ENCODE measurements at regions not wholly inside any gene's neighbourhood (a gene's known extent, or its start where the extent isn't known, plus 50 kb on each side); places are given as distances from the start of the nearest gene placed in this dataset.

DNA sequence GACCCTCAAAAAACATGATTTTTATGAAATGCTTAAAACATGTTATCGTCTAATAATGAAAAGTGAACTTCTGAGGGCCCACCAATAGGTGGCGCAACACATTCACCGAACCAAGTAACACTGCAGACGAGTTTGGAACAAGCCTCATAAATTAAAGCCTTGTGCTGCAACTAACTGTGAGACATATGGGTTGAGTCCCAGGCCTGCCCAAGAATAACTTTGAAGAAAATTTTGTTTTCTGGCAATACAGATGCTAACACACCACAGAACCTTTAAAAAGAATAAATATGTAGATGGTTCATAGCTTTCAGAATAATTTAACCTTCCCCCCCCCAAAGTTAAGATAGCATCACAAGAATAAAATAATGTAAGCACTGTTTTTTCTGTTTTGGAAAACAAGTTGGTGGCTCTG lies 285.9 kb downstream of the RNF144A start:
- Histone ChIP-seq H3K9me3 (ENCODE audit: control insufficient read depth in 2 of 2, low read length in 2 of 2) (no peaks in the 10 kb centered on the region), H3K4me1 (ENCODE audit: control insufficient read depth, insufficient read depth, low read length, poor library complexity, severe bottlenecking) (no peaks in the 10 kb centered on the region), H3K4me3 (ENCODE audit: low read depth, low read length) (no peak overlapping the region), H3K36me3 (ENCODE audit: control insufficient read depth, insufficient read depth, low read length) (no peaks in the 10 kb centered on the region), H3K27me3 (ENCODE audit: control insufficient read depth, insufficient read depth, low read length) (no peaks in the 10 kb centered on the region), H3K27ac (ENCODE audit: insufficient read depth, low read length, poor library complexity, severe bottlenecking) (no peak overlapping the region)
- Mint-ChIP-seq H3K36me3 (no peaks in the 10 kb centered on the region), H3K27ac (no peak overlapping the region), H3K4me1 (no peaks in the 10 kb centered on the region), H3K27me3 (no peaks in the 10 kb centered on the region), H3K4me3 (no peak overlapping the region), H3K9me3 (peaks cover 0 to 2% (median 0%) of the 10 kb centered on the region in 7 donors)
- DNase-seq (peak; percentile 4 to 57 (median 28)), ATAC-seq (ENCODE audit: low read depth in 2 of 2) (no peak)

DNA sequence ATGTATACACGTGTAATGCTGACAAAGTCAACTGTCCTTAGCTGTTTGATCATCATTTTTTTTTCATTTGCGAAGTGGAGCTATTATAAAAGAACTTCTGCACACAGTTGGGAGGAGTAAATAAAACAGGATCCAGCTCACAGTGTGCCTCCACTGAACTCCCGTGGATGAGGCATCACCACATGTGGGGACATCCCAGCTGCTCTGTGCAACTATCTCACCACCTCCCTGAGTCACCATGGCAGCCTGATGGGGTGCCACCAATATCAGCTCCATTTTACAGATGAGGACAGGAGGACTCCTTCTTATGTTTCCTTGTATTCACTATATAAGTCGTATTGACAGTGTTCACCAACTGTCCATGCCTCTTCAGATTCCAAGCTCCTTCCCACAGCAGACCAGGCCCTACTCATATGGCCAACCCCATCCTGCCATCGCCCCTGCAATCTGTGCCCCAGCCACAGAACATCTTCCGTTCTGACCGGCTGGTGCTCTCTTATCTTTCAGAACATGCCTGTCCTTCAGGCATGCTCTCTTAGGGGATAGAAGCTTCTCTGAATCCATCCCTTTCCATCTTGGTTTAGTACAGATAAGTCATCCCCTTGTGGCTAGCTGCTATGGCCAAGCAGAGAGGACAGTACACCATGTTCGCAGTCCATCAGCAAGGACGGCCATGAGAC lies 288.1 kb downstream of the RNF144A start:
- Mint-ChIP-seq H3K36me3 (no peaks in the 10 kb centered on the region), H3K4me1 (no peaks in the 10 kb centered on the region), H3K27ac (no peak overlapping the region), H3K4me3 (no peak overlapping the region), H3K9me3 (no peaks in the 10 kb centered on the region), H3K27me3 (no peaks in the 10 kb centered on the region)
- H3K27me3 ChIP-seq (ENCODE audit: control insufficient read depth, insufficient read depth, low read length): no peaks in the 10 kb centered on the region
- H3K27ac ChIP-seq (ENCODE audit: insufficient read depth, low read length, poor library complexity, severe bottlenecking): no peak overlapping the region
- H3K36me3 ChIP-seq (ENCODE audit: control insufficient read depth, insufficient read depth, low read length): no peaks in the 10 kb centered on the region
- ATAC-seq (ENCODE audit: low read depth in 2 of 2) (no peak), DNase-seq (no peak)
- no peak overlapping the region for H3K4me3 ChIP-seq (ENCODE audit: low read depth, low read length)
- no peaks in the 10 kb centered on the region for H3K4me1 ChIP-seq (ENCODE audit: control insufficient read depth, insufficient read depth, low read length, poor library complexity, severe bottlenecking)
- no peaks in the 10 kb centered on the region for H3K9me3 ChIP-seq (ENCODE audit: control insufficient read depth in 2 of 2, low read length in 2 of 2)

DNA sequence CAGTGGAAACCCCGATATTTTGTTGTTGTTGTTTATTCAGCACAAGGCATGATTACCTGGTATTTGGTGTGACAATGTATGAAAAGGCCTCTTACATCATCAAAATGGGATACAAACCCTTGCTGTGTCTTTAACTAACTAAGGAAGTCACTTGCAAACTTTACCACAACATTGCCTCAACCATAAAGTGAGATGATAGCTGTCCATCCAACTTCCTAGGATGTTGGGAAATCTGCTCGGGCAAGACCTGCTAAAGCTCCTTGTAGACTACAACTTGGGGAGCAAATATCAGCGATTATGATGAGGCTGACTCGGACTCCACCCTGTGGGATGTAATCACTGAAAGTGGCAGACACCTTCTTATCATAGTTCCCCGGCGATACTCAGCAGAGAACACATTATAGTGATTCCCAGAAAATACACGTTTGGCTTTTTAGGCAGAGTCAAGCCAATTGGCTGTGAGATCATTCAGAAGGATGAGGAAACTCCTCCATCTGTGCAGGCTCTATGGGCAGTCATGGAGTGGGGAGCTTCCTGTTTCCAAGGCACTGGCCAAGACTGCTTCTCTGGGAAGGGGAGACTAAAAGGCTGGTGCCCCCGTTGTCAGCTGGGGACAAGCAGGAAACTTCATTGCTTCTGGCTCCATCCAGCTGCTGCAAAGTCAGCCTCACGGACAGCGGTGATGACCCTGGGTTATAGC lies 289.0 kb downstream of the RNF144A start:
- Mint-ChIP-seq H3K27me3 (no peaks in the 10 kb centered on the region), H3K4me3 (no peak overlapping the region), H3K36me3 (no peaks in the 10 kb centered on the region), H3K27ac (no peak overlapping the region), H3K4me1 (no peaks in the 10 kb centered on the region), H3K9me3 (no peaks in the 10 kb centered on the region)
- Histone ChIP-seq H3K4me3 (ENCODE audit: low read depth, low read length) (no peak overlapping the region), H3K27ac (ENCODE audit: insufficient read depth, low read length, poor library complexity, severe bottlenecking) (no peak overlapping the region), H3K27me3 (ENCODE audit: control insufficient read depth, insufficient read depth, low read length) (no peaks in the 10 kb centered on the region), H3K9me3 (ENCODE audit: control insufficient read depth in 2 of 2, low read length in 2 of 2) (no peaks in the 10 kb centered on the region), H3K4me1 (ENCODE audit: control insufficient read depth, insufficient read depth, low read length, poor library complexity, severe bottlenecking) (no peaks in the 10 kb centered on the region), H3K36me3 (ENCODE audit: control insufficient read depth, insufficient read depth, low read length) (no peaks in the 10 kb centered on the region)
- ATAC-seq (ENCODE audit: low read depth in 2 of 2) (no peak), DNase-seq (no peak)

DNA sequence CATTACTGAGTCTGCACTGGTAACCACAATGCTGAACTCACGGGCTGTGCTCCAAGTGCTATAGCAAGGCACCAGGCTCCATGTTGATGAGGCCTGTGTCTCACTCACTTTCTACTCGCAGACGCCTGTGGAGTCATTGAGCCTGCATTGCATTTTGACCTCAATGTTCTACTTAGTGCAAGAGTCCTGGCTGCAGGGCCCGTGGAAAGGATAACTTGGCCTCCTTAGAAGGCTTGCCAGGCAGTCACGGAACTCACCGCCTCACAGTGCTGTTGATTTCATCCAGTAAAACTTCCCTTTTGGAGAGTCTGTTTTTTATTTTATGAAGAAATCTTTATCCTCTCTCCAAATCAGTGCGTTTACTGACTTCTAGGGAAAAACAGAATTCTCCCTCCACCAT lies 290.4 kb downstream of the RNF144A start:
- Histone ChIP-seq H3K36me3 (ENCODE audit: control insufficient read depth, insufficient read depth, low read length) (no peaks in the 10 kb centered on the region), H3K9me3 (ENCODE audit: control insufficient read depth in 2 of 2, low read length in 2 of 2) (no peaks in the 10 kb centered on the region), H3K4me1 (ENCODE audit: control insufficient read depth, insufficient read depth, low read length, poor library complexity, severe bottlenecking) (no peaks in the 10 kb centered on the region), H3K27ac (ENCODE audit: insufficient read depth, low read length, poor library complexity, severe bottlenecking) (no peak overlapping the region), H3K4me3 (ENCODE audit: low read depth, low read length) (no peak overlapping the region), H3K27me3 (ENCODE audit: control insufficient read depth, insufficient read depth, low read length) (no peaks in the 10 kb centered on the region)
- ATAC-seq (ENCODE audit: low read depth in 2 of 2): no peak
- DNase-seq: no peak
- H3K9me3 Mint-ChIP-seq: no peaks in the 10 kb centered on the region
- H3K27ac Mint-ChIP-seq: no peak overlapping the region
- no peaks in the 10 kb centered on the region for H3K27me3 Mint-ChIP-seq
- no peak overlapping the region for H3K4me3 Mint-ChIP-seq
- no peaks in the 10 kb centered on the region for H3K36me3 Mint-ChIP-seq
- H3K4me1 Mint-ChIP-seq: no peaks in the 10 kb centered on the region

DNA sequence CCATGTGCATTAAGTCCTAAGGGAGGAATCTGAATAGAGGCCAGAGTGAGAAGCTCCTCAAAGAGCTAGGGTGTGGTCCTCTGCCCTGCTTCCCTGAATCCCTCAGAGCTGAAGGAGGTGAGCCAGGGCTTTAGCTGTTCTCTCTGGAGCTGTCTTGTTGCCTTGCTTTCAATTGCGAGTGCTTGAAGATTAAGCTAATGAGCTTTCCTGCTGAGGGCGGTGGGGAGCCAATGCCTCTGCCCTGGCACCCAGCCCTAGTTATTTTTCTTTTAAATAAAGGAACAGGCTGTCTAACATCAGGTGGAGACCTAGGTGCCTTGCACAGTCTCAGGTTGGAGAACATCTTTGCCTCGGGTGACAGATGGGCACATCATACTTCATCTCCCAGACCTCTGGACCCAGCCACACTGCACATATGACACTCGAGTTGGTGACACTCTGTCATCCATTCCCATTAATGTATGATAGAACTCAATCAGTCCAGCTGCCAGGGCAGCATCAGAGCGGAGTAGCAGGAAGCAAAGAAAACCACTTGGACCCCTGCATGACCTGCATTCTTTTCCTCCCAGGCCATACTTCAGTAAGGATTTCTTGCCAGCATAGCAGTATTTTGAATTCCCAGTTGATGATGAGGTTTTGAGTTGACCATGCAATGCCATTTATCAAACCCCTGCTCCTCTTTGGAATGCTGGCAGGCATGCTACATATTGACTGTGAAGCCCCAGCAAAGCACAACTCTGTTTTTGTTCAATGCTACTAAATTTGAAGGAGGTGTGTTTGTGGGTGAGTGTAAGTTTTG lies 292.7 kb downstream of the RNF144A start:
- Mint-ChIP-seq H3K36me3 (no peaks in the 10 kb centered on the region), H3K27ac (no peak overlapping the region), H3K4me1 (no peaks in the 10 kb centered on the region), H3K4me3 (no peak overlapping the region), H3K27me3 (no peaks in the 10 kb centered on the region), H3K9me3 (no peaks in the 10 kb centered on the region)
- Histone ChIP-seq H3K27me3 (ENCODE audit: control insufficient read depth, insufficient read depth, low read length) (no peaks in the 10 kb centered on the region), H3K9me3 (ENCODE audit: control insufficient read depth in 2 of 2, low read length in 2 of 2) (no peaks in the 10 kb centered on the region), H3K36me3 (ENCODE audit: control insufficient read depth, insufficient read depth, low read length) (no peaks in the 10 kb centered on the region), H3K4me3 (ENCODE audit: low read depth, low read length) (no peak overlapping the region), H3K4me1 (ENCODE audit: control insufficient read depth, insufficient read depth, low read length, poor library complexity, severe bottlenecking) (no peaks in the 10 kb centered on the region), H3K27ac (ENCODE audit: insufficient read depth, low read length, poor library complexity, severe bottlenecking) (no peak overlapping the region)
- ATAC-seq (ENCODE audit: low read depth in 2 of 2) (no peak), DNase-seq (no peak)

DNA sequence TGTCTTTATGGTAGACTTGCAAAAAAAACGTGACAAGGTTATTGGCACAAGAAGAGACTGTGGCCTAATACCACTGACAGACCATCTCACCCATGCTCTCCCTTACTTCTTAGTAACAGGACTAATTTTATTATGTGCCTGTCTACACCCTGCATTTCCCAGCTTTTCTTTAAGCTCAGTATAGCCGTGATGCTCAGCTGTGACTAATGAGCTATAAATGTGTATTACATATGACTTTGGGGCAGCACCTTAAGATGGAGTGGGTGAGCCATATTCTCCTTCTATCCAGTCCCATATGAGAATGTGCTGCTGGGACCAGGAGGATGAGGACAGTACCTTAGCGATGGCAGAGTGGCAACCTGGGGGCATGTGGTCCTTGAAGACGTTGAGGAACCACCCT lies 293.5 kb downstream of the RNF144A start:
- ATAC-seq (ENCODE audit: low read depth in 2 of 2) (no peak), DNase-seq (no peak)
- Mint-ChIP-seq H3K4me3 (no peak overlapping the region), H3K36me3 (no peaks in the 10 kb centered on the region), H3K27me3 (no peaks in the 10 kb centered on the region), H3K4me1 (no peaks in the 10 kb centered on the region), H3K27ac (no peak overlapping the region), H3K9me3 (no peaks in the 10 kb centered on the region)
- Histone ChIP-seq H3K4me3 (ENCODE audit: low read depth, low read length) (no peak overlapping the region), H3K9me3 (ENCODE audit: control insufficient read depth in 2 of 2, low read length in 2 of 2) (no peaks in the 10 kb centered on the region), H3K4me1 (ENCODE audit: control insufficient read depth, insufficient read depth, low read length, poor library complexity, severe bottlenecking) (no peaks in the 10 kb centered on the region), H3K27ac (ENCODE audit: insufficient read depth, low read length, poor library complexity, severe bottlenecking) (no peak overlapping the region), H3K36me3 (ENCODE audit: control insufficient read depth, insufficient read depth, low read length) (no peaks in the 10 kb centered on the region), H3K27me3 (ENCODE audit: control insufficient read depth, insufficient read depth, low read length) (no peaks in the 10 kb centered on the region)

DNA sequence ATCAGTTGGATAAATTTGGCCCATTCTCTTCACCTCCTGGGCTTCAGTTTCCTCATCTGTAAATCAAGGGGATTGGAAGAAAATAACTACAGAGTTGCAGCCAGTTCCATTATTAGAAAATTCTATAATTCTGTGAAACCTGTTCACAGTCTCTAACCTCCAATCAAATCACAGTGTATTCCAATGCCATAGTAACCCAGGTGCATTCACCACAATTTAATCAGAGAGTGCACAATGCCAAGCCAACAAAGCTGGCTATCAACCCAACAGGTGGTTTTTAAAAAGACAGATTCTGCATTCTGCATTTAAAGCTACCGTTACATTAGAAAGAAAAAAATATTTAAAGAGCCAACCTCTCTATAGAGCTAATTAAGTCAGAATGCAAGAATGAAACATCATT lies 308.6 kb downstream of the RNF144A start:
- H3K4me1 Mint-ChIP-seq: no peaks in the 10 kb centered on the region
- DNase-seq (no peak), ATAC-seq (ENCODE audit: low read depth in 2 of 2) (no peak)

More for the DNA sequence above, 308.6 kb downstream of the RNF144A start:
- Mint-ChIP-seq H3K36me3 (no peaks in the 10 kb centered on the region), H3K27ac (no peak overlapping the region), H3K27me3 (peaks cover 5% of the 10 kb centered on the region), H3K4me3 (no peak overlapping the region), H3K9me3 (peaks cover 0 to 7% (median 1%) of the 10 kb centered on the region in 7 donors)
- no peaks in the 10 kb centered on the region for H3K27me3 ChIP-seq (ENCODE audit: control insufficient read depth, insufficient read depth, low read length)
- H3K4me1 ChIP-seq (ENCODE audit: control insufficient read depth, insufficient read depth, low read length, poor library complexity, severe bottlenecking): no peaks in the 10 kb centered on the region
- no peak overlapping the region for H3K4me3 ChIP-seq (ENCODE audit: low read depth, low read length)
- H3K36me3 ChIP-seq (ENCODE audit: control insufficient read depth, insufficient read depth, low read length): no peaks in the 10 kb centered on the region
- H3K9me3 ChIP-seq (ENCODE audit: control insufficient read depth in 2 of 2, low read length in 2 of 2): peaks cover 0 to 2% of the 10 kb centered on the region in 2 experiments
- H3K27ac ChIP-seq (ENCODE audit: insufficient read depth, low read length, poor library complexity, severe bottlenecking): no peak overlapping the region
